ENCODE measurements at regions not wholly inside any gene's neighbourhood (a gene's known extent, or its start where the extent isn't known, plus 50 kb on each side); places are given as distances from the start of the nearest gene placed in this dataset.

DNA sequence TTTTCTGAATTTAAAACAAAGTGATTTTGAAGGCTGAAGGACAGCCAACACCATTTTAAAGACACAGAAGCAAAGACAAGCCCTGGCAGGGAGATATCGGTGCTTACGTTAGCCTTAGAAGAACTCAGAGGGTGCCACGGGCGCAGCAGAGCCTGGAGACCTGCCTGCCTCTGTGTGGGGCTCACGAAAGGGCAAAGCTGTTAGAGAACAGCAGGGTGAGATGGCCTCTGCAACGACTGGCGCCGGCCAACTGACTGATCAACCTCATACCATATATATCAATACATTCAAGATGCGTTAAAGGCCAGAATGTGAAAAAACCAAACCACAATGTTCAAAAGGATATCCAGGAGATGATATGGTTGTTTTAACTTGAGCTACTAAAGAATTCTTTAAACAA, 151.0 kb upstream of the RPS6KA2 start:
- Mint-ChIP-seq H3K4me3 (no peak overlapping the region), H3K4me1 (no peaks in the 10 kb centered on the region), H3K9me3 (no peaks in the 10 kb centered on the region), H3K27ac (no peak overlapping the region), H3K27me3 (peaks cover 13% of the 10 kb centered on the region), H3K36me3 (ENCODE audit: low read depth) (no peaks in the 10 kb centered on the region)
- DNase-seq: no peak
- no peak for ATAC-seq

DNA sequence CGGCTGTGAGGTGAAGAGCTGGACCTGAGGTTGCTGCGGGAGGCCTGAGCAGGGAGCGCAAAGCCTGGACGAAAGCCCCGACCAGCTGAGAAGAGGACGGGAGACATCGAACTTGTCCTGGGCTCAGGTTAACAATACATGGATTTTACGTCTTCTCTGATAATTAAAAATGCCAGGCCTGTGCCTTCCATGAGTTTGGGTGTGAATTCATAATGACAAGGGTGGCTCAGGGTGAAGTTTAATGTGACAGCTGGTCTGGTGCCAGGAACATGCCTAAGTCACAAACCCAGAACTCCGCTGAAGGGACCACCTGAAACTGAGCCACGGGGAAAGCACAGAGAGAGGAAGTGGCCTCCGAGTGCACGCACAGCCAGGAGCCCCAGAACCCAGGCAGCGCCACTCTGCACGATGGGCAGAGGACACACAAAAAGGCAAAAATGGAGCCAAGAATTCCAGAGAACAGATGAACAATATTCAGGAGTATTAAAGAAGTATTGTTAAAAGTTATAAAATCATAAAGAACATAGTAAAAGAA, 150.1 kb upstream of the RPS6KA2 start:
- H3K27ac Mint-ChIP-seq: no peak overlapping the region
- H3K4me1 Mint-ChIP-seq: no peaks in the 10 kb centered on the region
- ATAC-seq (no peak), DNase-seq (no peak)
- H3K27me3 Mint-ChIP-seq: peaks cover 13% of the 10 kb centered on the region
- H3K9me3 Mint-ChIP-seq: no peaks in the 10 kb centered on the region
- no peak overlapping the region for H3K4me3 Mint-ChIP-seq
- H3K36me3 Mint-ChIP-seq (ENCODE audit: low read depth): no peaks in the 10 kb centered on the region

DNA sequence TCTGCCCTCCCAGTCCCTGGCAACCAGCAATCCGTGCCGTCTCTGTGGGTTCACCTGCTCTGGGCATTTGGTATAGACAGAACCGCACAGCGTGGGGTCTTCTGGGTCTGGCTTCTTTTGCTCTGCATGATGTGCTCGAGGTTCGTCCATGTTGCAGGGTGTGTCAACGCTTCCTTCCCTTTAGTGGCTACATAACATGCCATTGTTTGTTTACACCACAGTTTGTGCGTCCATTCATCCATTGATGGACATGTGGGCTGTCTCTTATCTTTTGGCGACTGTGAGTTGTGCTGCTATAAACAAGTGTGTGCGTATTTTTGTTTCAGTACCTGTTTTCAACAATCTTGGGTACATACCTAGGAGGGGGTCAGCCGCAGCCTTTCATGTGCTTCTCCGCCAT, 149.5 kb upstream of the RPS6KA2 start:
- DNase-seq: no peak
- no peaks in the 10 kb centered on the region for H3K9me3 Mint-ChIP-seq
- no peaks in the 10 kb centered on the region for H3K36me3 Mint-ChIP-seq (ENCODE audit: low read depth)
- ATAC-seq: no peak
- H3K27ac Mint-ChIP-seq: no peak overlapping the region
- no peaks in the 10 kb centered on the region for H3K4me1 Mint-ChIP-seq
- H3K27me3 Mint-ChIP-seq: peaks cover 13% of the 10 kb centered on the region
- H3K4me3 Mint-ChIP-seq: no peak overlapping the region

DNA sequence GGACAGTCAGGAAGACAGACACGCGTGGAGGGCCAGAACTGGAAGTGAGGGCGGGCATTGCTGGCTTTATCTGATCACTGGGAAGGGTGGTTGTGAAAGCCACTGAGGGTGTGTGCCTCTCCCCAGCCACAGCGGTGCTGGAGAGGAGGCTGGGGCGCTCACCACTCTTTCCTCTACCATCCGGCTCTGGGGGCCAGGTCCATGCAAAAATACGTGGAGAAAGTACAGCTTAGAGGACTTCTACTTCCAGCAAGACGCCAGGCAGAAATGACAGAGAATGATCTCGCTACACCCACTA, 148.8 kb upstream of the RPS6KA2 start:
- Mint-ChIP-seq H3K4me3 (no peak overlapping the region), H3K27me3 (peaks cover 13% of the 10 kb centered on the region), H3K27ac (no peak overlapping the region), H3K9me3 (no peaks in the 10 kb centered on the region), H3K36me3 (ENCODE audit: low read depth) (no peaks in the 10 kb centered on the region), H3K4me1 (no peaks in the 10 kb centered on the region)
- ATAC-seq (no peak), DNase-seq (no peak)

DNA sequence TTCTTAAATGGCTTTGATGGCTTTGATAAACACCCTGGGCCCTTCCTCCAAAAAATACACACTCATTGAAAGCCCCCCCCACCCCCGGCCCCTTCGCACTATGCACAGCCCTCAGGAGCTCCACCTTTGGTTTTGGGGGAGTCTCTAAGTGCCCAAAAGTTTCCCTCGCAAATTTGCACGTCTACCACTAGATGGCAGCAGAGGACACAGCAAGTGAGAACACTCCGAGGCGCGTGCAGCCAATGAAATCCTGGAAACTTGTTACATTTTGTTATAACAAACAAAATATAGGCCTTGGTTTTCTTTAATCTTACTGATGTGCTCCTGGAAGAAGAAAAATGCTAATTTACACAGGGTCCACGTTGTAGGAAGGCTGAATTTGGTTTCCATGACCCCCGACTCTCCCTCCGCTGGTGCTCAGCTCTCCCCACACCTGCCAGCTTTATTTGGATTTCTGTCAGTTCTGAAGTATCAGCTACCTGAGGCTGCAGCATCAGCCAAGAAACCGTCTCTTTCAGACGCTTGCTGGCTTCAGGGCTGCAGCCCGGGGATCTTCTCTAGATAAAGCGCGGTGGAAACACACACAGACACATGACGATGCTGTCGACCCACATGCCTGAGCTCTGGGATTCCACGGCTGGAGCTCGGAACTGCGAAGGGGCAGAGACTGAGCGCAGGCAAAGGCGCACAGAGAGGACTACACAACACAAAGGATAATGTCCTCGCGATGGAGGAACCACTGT, 148.3 kb upstream of the RPS6KA2 start:
- no peaks in the 10 kb centered on the region for H3K36me3 Mint-ChIP-seq (ENCODE audit: low read depth)
- H3K4me1 Mint-ChIP-seq: peaks cover 2% of the 10 kb centered on the region
- H3K27me3 Mint-ChIP-seq: peaks cover 15% of the 10 kb centered on the region
- H3K9me3 Mint-ChIP-seq: no peaks in the 10 kb centered on the region
- H3K4me3 Mint-ChIP-seq: no peak overlapping the region
- ATAC-seq (peak; percentile 76), DNase-seq (peak; percentile 50)
- no peak overlapping the region for H3K27ac Mint-ChIP-seq

DNA sequence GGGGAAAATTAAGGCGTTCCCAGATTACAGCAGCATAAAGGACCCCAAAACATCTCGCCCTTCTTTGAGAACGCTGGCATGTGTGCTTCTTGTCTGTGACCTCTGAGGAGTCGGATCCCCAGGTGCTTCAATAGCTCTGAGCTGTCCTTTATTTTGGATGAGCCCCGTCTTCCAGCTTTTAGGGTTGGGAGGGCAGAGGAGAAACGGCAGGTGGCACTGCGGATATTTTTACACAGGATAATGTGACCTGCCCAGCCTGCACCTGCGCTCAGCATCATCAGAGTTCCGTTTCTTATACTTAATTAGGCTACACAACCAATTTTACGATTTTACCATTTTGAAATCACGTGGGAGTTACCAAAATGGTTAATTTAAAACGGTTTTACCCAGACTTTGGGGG, 147.7 kb upstream of the RPS6KA2 start:
- DNase-seq (no peak), ATAC-seq (no peak)
- peaks cover 2% of the 10 kb centered on the region for H3K4me1 Mint-ChIP-seq
- no peak overlapping the region for H3K27ac Mint-ChIP-seq
- no peaks in the 10 kb centered on the region for H3K9me3 Mint-ChIP-seq
- H3K36me3 Mint-ChIP-seq (ENCODE audit: low read depth): no peaks in the 10 kb centered on the region
- no peak overlapping the region for H3K4me3 Mint-ChIP-seq
- peaks cover 15% of the 10 kb centered on the region for H3K27me3 Mint-ChIP-seq

DNA sequence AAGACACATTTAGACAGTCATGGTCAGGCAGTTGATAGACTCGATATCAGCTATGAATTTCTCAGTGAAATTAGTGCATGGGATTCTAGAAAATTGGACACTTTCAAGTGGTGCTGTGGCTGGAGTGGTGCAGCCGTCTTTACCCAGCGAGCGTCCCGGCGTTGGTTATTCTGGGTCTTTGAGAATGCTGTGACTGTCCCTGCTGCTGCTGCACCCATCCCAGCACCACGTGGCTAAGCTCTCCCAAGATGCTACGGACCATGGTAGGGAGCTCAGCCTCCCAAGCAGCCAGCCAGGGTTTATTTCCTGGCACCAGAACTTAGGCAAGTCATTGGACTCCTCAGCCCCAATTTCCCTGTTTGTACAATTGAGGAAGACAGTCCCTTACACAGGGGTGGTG, 147.2 kb upstream of the RPS6KA2 start:
- Mint-ChIP-seq H3K9me3 (no peaks in the 10 kb centered on the region), H3K4me3 (no peak overlapping the region), H3K36me3 (ENCODE audit: low read depth) (no peaks in the 10 kb centered on the region), H3K27ac (no peak overlapping the region), H3K4me1 (peaks cover 2% of the 10 kb centered on the region), H3K27me3 (peaks cover 15% of the 10 kb centered on the region)
- DNase-seq (no peak), ATAC-seq (no peak)

DNA sequence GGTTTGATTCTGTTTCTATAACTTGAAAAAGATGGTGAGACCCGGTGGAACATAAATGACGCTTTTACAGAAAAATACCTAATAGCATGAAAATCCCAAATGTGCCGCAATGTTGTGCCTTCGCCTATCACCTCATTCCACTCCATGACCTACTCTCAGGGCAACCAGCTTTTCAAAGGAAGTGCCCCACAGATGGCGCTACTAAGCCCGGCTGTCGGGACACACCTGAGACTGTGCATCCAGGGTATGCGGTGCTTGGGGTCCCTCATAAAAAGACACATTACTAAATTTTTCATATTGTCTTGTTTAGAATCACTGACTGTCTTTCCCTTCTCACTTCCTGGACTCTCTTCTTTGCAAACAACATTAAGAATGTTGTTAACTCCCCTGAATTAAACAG, 145.5 kb upstream of the RPS6KA2 start:
- no peak for ATAC-seq

DNA sequence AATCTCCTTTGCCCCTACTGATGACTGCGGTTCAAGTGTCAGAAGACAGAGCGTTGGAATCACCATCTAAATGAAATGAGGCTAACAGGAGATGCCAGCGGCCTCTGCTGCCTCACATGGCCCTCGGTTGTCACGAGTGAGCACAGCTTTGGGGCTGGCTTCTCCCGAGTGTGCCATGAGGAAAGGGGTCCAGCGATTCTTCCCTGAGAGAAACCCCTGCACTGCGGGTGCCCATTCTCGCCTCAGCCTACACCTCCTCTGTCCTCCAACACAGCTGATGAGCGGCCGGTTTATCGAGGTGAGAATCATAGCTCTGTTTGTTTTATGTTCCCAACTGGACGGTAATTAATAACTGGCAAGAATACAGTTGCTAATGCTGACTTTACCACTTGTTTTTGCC, 144.7 kb upstream of the RPS6KA2 start:
- H3K27me3 Mint-ChIP-seq: peaks cover 11% of the 10 kb centered on the region
- H3K27ac Mint-ChIP-seq: no peak overlapping the region
- no peak overlapping the region for H3K4me3 Mint-ChIP-seq
- H3K36me3 Mint-ChIP-seq (ENCODE audit: low read depth): no peaks in the 10 kb centered on the region
- ATAC-seq (no peak), DNase-seq (no peak)
- peaks cover 2% of the 10 kb centered on the region for H3K4me1 Mint-ChIP-seq
- H3K9me3 Mint-ChIP-seq: no peaks in the 10 kb centered on the region

More for the DNA sequence above, 145.5 kb upstream of the RPS6KA2 start:
- Mint-ChIP-seq H3K27me3 (peaks cover 13% of the 10 kb centered on the region), H3K4me1 (peaks cover 2% of the 10 kb centered on the region), H3K9me3 (no peaks in the 10 kb centered on the region), H3K36me3 (ENCODE audit: low read depth) (no peaks in the 10 kb centered on the region), H3K4me3 (no peak overlapping the region), H3K27ac (no peak overlapping the region)
- no peak for DNase-seq

DNA sequence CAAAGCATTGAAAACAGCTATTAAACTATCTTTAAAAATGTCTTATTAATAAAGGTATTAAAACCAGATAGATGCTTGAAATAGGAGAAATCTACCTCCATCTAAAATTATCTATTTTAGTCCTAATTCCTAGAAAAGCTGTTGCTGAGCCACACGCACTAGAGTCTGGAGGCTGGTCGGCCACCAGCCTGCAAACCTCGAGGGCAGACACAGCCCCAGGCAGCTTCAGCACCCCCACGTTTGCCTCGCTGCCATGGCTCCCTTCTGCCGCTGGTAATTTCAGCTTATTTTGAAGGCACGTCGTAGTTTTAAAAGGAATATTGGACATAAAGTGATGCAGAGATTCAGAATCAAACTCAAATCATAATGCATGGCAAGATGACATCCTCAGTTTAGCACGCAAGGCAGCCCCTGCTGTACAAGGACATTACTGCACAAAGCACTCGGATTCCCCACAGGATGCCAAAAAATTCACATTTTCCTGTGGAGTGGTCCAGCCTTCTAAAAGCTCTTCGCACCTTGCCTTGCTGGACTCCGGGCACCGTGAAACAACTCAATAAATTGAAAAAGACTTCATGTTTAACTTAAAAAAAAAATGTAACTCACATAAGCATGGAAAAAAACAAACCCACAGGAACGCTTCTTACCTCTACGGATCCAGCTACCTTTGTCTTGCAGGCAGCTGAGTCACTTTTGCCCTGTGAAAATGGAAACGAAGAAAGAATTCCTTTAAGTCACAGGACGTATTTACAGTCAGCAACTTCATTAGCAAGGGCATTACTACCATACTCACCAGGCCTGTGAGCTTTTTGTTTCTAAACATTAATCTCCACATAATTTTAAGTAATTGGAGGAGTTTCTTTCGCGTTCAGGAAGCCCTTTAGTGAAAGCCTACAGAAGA, 143.4 kb upstream of the RPS6KA2 start:
- no peak overlapping the region for H3K27ac Mint-ChIP-seq
- no peaks in the 10 kb centered on the region for H3K9me3 Mint-ChIP-seq
- H3K36me3 Mint-ChIP-seq (ENCODE audit: low read depth): no peaks in the 10 kb centered on the region
- ATAC-seq: no peak
- H3K27me3 Mint-ChIP-seq: peaks cover 9% of the 10 kb centered on the region
- no peak for DNase-seq
- H3K4me1 Mint-ChIP-seq: peaks cover 2% of the 10 kb centered on the region
- H3K4me3 Mint-ChIP-seq: no peak overlapping the region

DNA sequence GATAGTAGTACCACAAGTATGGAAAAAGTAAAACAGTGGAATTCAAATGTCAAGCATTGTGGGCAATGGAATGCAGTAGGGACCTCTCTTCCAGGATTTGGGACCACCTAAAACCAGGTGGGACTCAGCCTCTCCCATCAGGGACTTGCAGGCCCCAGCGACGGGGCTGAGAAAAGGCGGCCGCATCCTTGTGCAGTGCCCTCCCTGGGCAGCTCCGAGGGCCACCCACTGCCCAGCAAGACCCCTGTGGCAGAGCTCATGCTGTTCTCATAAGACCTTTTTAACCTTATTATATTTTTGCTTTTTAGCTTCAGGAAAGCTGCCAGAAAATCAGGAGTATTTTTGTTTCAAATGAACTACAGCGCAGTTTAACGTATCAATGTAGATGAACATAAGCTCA, 142.6 kb upstream of the RPS6KA2 start:
- H3K4me3 Mint-ChIP-seq: no peak overlapping the region

DNA sequence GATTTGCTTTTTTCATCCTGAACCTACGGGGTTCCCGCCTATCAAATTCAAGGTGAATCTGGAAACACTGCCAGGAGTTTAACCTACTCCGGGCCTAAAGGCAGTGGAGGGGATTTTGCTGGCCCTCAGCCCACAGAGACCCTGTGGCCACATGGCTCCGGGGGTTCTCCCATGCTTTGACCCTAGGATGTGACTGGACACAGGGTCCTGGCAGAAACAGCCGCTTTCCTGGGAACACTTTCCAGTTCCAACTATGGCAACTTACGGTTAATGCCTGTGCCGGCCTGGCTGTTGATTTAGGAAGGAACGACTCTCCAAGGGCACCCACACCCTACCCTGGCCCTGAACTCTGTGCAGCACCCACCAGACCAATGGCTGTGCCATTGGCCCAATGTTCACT, 141.7 kb upstream of the RPS6KA2 start:
- H3K36me3 Mint-ChIP-seq (ENCODE audit: low read depth): no peaks in the 10 kb centered on the region
- no peak overlapping the region for H3K4me3 Mint-ChIP-seq
- peaks cover 2% of the 10 kb centered on the region for H3K4me1 Mint-ChIP-seq
- peaks cover 5% of the 10 kb centered on the region for H3K27me3 Mint-ChIP-seq
- H3K9me3 Mint-ChIP-seq: no peaks in the 10 kb centered on the region
- no peak for DNase-seq
- no peak overlapping the region for H3K27ac Mint-ChIP-seq
- ATAC-seq: no peak

More for the DNA sequence above, 142.6 kb upstream of the RPS6KA2 start:
- DNase-seq: no peak
- H3K27ac Mint-ChIP-seq: no peak overlapping the region
- H3K27me3 Mint-ChIP-seq: peaks cover 7% of the 10 kb centered on the region
- H3K36me3 Mint-ChIP-seq (ENCODE audit: low read depth): no peaks in the 10 kb centered on the region
- ATAC-seq: no peak
- H3K4me1 Mint-ChIP-seq: peaks cover 2% of the 10 kb centered on the region
- no peaks in the 10 kb centered on the region for H3K9me3 Mint-ChIP-seq

DNA sequence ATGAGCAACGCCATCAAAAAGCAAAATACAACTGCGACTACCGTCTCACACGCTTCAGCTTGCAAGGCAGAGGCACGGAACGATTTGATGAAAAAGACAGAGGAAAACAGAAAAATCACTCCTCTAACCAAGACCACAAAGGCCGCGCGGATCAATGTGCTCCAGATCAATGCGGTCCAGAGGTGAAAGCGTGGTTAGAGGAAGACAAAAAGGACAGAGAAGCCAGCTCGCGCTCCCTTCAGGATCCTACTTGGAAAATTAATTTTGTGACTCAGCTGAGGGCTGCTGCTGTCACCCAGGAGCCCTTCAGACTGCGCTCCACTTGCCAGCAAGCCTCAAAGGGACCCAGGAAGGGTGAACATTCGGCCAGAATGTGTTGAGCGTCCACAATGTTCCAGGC, 140.2 kb upstream of the RPS6KA2 start:
- Mint-ChIP-seq H3K4me3 (no peak overlapping the region), H3K9me3 (no peaks in the 10 kb centered on the region), H3K4me1 (peaks cover 2% of the 10 kb centered on the region), H3K36me3 (ENCODE audit: low read depth) (no peaks in the 10 kb centered on the region), H3K27me3 (peaks cover 2% of the 10 kb centered on the region), H3K27ac (no peak overlapping the region)
- DNase-seq: no peak
- no peak for ATAC-seq

DNA sequence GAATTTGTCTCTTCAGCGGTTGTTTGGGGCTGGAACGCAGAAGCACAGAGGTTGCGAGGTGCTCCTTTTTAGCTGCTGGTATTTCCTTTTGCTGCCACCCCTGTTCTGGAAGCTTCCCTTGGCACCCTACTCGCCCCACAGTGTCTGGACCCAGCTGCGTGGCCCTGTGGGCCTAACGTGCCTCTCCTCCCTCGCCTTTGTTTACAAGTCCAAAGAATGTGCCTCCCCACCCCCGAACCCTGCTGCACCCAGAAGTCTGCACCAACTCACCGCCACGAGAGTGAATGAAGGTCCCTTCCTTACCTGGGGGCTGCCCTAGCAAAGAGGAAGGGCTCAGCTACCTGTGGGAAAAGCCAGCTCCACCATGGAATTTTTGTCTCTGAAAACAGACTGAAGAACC, 139.7 kb upstream of the RPS6KA2 start:
- ATAC-seq (no peak), DNase-seq (no peak)
- Mint-ChIP-seq H3K9me3 (no peaks in the 10 kb centered on the region), H3K4me3 (no peak overlapping the region), H3K27ac (no peak overlapping the region), H3K36me3 (ENCODE audit: low read depth) (no peaks in the 10 kb centered on the region), H3K27me3 (peaks cover 2% of the 10 kb centered on the region), H3K4me1 (peaks cover 2% of the 10 kb centered on the region)

DNA sequence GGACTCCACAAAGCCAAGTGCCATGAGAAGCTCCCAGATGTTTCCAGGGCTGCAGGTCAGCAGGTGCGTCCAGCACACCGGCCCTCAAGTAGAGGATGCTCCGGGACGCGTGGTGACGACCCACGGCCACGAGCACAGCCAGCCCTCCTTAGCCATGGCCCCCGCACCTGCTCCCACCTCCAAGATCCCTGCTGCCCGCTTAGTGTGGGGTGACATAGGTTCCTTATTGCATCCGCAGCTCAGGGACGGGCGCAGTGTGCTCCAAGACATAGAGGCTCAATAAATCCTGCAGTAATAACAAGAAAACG, 138.1 kb upstream of the RPS6KA2 start:
- Mint-ChIP-seq H3K36me3 (ENCODE audit: low read depth) (no peaks in the 10 kb centered on the region), H3K9me3 (no peaks in the 10 kb centered on the region), H3K27me3 (no peaks in the 10 kb centered on the region), H3K4me1 (peaks cover 8% of the 10 kb centered on the region), H3K27ac (no peak overlapping the region), H3K4me3 (no peak overlapping the region)
- ATAC-seq: no peak
- DNase-seq: no peak
